Loucy (cell line): ENCODE measurements at regions not wholly inside any gene's neighbourhood (a gene's known extent, or its start where the extent isn't known, plus 50 kb on each side); places are given as distances from the start of the nearest gene placed in this dataset.

Experiments used
- H2AFZ ChIP-seq: fragments of 200-600 bp; sonication (generic); 2 replicates; pipeline ENCODE4 v1.6.0; 2016; ENCODE audit warnings: antibody characterized with exemption, mild to moderate bottlenecking, low read length, moderate library complexity
- H3F3A ChIP-seq: fragments of 200-600 bp; 2 replicates; pipeline ENCODE4 v1.6.0; 2016; ENCODE audit warnings: antibody characterized with exemption, low read depth, mild to moderate bottlenecking
- H3K27me3 ChIP-seq: fragments of 200-600 bp; sonication (generic); 2 replicates; pipeline ENCODE4 v1.6.1; 2014; ENCODE audit warnings: low read length, mild to moderate bottlenecking; ENCODE audit not compliant: insufficient read depth, poor library complexity, severe bottlenecking
- H3K36me3 ChIP-seq: fragments of 200-600 bp; sonication (generic); 2 replicates; pipeline ENCODE4 v1.6.1; 2016; ENCODE audit warnings: low read length; ENCODE audit not compliant: insufficient read depth
- H3K4me1 ChIP-seq: fragments of 200-600 bp; sonication (generic); 2 replicates; pipeline ENCODE4 v1.5.1; 2014; ENCODE audit warnings: low read length, mild to moderate bottlenecking; ENCODE audit not compliant: insufficient read depth, poor library complexity, severe bottlenecking
- H3K4me2 ChIP-seq: fragments of 200-600 bp; sonication (generic); 2 replicates; pipeline ENCODE4 v1.6.0; 2014; ENCODE audit warnings: antibody characterized with exemption, low read length, low read depth, mild to moderate bottlenecking; ENCODE audit not compliant: poor library complexity, severe bottlenecking
- H3K4me3 ChIP-seq: fragments of 200-600 bp; sonication (generic); 2 replicates; pipeline ENCODE4 v1.5.1; 2014; ENCODE audit warnings: low read length, mild to moderate bottlenecking, mixed read lengths; ENCODE audit not compliant: poor library complexity, severe bottlenecking
- H3K79me2 ChIP-seq: fragments of 200-600 bp; sonication (generic); 2 replicates; pipeline ENCODE4 v1.6.1; 2014; ENCODE audit warnings: low read length; ENCODE audit not compliant: insufficient read depth
- H3K9ac ChIP-seq: fragments of 200-600 bp; sonication (generic); 2 replicates; pipeline ENCODE4 v1.6.0; 2014; ENCODE audit warnings: mild to moderate bottlenecking, low read depth, low read length, moderate library complexity; ENCODE audit not compliant: poor library complexity, severe bottlenecking
- H3K9me2 ChIP-seq: fragments of 200-600 bp; sonication (generic); replicated peaks from 2 replicates; pipeline ENCODE4 v1.6.1; 2016; ENCODE audit warnings: low read depth, low read length, mixed read lengths
- H3K9me3 ChIP-seq: fragments of 200-600 bp; sonication (generic); 2 replicates; pipeline ENCODE4 v1.6.1; 2014; ENCODE audit warnings: mild to moderate bottlenecking, antibody characterized with exemption, low read length, low read depth; ENCODE audit not compliant: insufficient read depth
- H4K20me1 ChIP-seq: fragments of 200-600 bp; sonication (generic); 2 replicates; pipeline ENCODE4 v1.6.0; 2014; ENCODE audit warnings: antibody characterized with exemption, low read length, mild to moderate bottlenecking; ENCODE audit not compliant: insufficient read depth, poor library complexity, severe bottlenecking
- CTCF ChIP-seq: fragments of 200-600 bp; sonication (generic); conservative IDR thresholded peaks from 2 replicates; pipeline ENCODE4 v1.5.1; 2014; ENCODE audit warnings: mild to moderate bottlenecking, antibody characterized with exemption, low read length
- EZH2phosphoT487 ChIP-seq: fragments of 200-600 bp; IDR thresholded peaks from 2 replicates; pipeline ENCODE4 v1.6.1; 2018; ENCODE audit warnings: antibody characterized with exemption, mild to moderate bottlenecking, moderate library complexity, borderline replicate concordance

DNA sequence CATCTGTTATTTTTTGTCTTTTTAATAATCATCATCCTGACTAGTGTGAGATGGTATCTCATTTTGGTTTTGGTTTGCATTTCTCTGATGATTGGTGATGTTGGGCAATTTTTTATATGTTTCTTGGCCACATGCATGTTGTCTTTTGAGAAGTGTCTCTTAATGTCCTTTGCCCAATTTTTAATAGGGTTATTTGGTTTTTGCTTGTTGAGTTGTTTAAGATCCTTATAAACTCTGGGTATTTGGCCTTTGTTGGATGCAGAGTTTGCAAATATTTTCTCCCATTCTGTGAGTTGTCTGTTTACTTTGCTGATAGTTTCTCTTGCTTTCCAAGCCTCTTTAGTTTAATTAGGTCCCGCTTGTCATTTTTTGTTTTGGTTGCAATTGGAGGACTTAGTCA, 152.1 kb upstream of the MED14 start:
- Histone ChIP-seq H3K36me3 (no peaks in the 10 kb centered on the region), H3K9me3 (no peaks in the 10 kb centered on the region), H3K9ac (no peak overlapping the region), H3K79me2 (no peaks in the 10 kb centered on the region), H3K9me2 (no peaks in the 10 kb centered on the region), H3K4me3 (no peak overlapping the region), H3K27me3 (no peaks in the 10 kb centered on the region), H2AFZ (no peak overlapping the region), H3F3A (no peaks in the 10 kb centered on the region), H3K4me2 (no peak overlapping the region), H3K4me1 (no peaks in the 10 kb centered on the region), H4K20me1 (no peaks in the 10 kb centered on the region)
- TF ChIP-seq CTCF (no peak), EZH2phosphoT487 (no peak)

- no peak overlapping the region for H3K4me2 ChIP-seq
- no peaks in the 10 kb centered on the region for H3K4me1 ChIP-seq
- H3F3A ChIP-seq = no peaks in the 10 kb centered on the region
- no peak for TF ChIP-seq EZH2phosphoT487
- H3K27me3 ChIP-seq = no peaks in the 10 kb centered on the region
- no peak overlapping the region for H3K9ac ChIP-seq
- no peaks in the 10 kb centered on the region for H3K9me2 ChIP-seq
- no peak overlapping the region for H3K4me3 ChIP-seq
- H2AFZ ChIP-seq = no peak overlapping the region
- H3K36me3 ChIP-seq = no peaks in the 10 kb centered on the region
- H3K9me3 ChIP-seq = no peaks in the 10 kb centered on the region
- H4K20me1 ChIP-seq = no peaks in the 10 kb centered on the region
- no peaks in the 10 kb centered on the region for H3K79me2 ChIP-seq
Measured at GRCh38 chrX:40891798-40892197, 156.5 kb upstream of the MED14 start.

DNA sequence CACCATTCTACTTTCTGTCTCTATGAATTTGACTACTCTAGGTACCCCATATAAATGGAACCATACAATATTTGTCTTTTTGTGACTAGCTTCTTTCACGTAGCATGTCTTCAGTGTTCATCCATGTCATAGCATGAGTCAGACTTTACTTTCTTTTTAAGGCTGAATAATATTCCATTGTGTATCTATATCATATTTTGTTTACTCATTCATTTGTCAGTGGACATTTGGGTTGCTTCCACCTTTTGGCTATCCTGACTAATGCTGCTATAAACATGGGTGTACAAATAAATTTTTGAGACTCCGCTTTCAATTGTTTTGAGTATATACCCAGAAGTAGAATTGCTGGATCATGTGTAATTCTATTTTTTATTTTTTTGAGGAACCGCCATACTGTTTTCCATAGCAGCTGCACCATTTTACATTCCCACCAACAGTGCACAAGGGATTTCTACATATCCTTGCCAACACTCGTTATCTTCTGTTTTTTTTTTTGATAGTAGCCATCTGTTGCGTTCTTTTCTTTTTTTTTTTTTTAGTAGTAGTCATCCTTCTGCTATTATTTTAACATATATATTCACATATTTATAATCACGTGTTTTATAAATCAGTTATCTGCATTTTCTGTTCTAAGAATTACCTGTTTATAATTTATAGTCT, 158.0 kb upstream of the MED14 start:
- H3K4me3 ChIP-seq = no peak overlapping the region
- no peak overlapping the region for H3K4me2 ChIP-seq
- no peaks in the 10 kb centered on the region for H3K79me2 ChIP-seq
- no peaks in the 10 kb centered on the region for H3K4me1 ChIP-seq
- no peaks in the 10 kb centered on the region for H3K9me3 ChIP-seq
- no peaks in the 10 kb centered on the region for H4K20me1 ChIP-seq
- no peak overlapping the region for H2AFZ ChIP-seq
- no peaks in the 10 kb centered on the region for H3F3A ChIP-seq
- H3K36me3 ChIP-seq = no peaks in the 10 kb centered on the region
- no peaks in the 10 kb centered on the region for H3K9me2 ChIP-seq
- no peak overlapping the region for H3K9ac ChIP-seq
- no peak for TF ChIP-seq CTCF
- no peak for TF ChIP-seq EZH2phosphoT487
- H3K27me3 ChIP-seq = no peaks in the 10 kb centered on the region

- Histone ChIP-seq H3K9me2 (no peaks in the 10 kb centered on the region), H3K4me2 (no peak overlapping the region), H3K9me3 (no peaks in the 10 kb centered on the region), H4K20me1 (no peaks in the 10 kb centered on the region), H3K4me1 (no peaks in the 10 kb centered on the region), H3K27me3 (no peaks in the 10 kb centered on the region), H2AFZ (no peak overlapping the region), H3K4me3 (no peak overlapping the region), H3K79me2 (no peaks in the 10 kb centered on the region), H3K36me3 (no peaks in the 10 kb centered on the region), H3F3A (no peaks in the 10 kb centered on the region), H3K9ac (no peak overlapping the region)
- TF ChIP-seq CTCF (no peak), EZH2phosphoT487 (no peak)
Measured at GRCh38 chrX:40895246-40895645, 159.9 kb upstream of the MED14 start.
